ENCODE measurements at regions not wholly inside any gene's neighbourhood (a gene's known extent, or its start where the extent isn't known, plus 50 kb on each side); places are given as distances from the start of the nearest gene placed in this dataset.

- H3K4me1 ChIP-seq, result no peaks in the 10 kb centered on the region
- in situ Hi-C loops (cut with MboI; ENCODE audit: low sequenced_read_pairs), result no loop called here
- H3K4me3 ChIP-seq, result no peak overlapping the region
- H3K9me3 ChIP-seq, result no peaks in the 10 kb centered on the region
- no peaks in the 10 kb centered on the region for H3K27me3 ChIP-seq (ENCODE audit: low read depth)
- DNase-seq (ENCODE audit: low spot score in 2 of 2), result no peak
- H3K36me3 ChIP-seq (replicated peaks), result no peaks in the 10 kb centered on the region
Measured at GRCh38 chr18:39497821-39498220, 1932.2 kb upstream of the CELF4 start.

GRCh38 chr18:39496986-39497385 lies 1931.4 kb upstream of the CELF4 start:
- Histone ChIP-seq H3K27me3 (ENCODE audit: low read depth) (no peaks in the 10 kb centered on the region), H3K9me3 (no peaks in the 10 kb centered on the region), H3K36me3 (replicated peaks) (no peaks in the 10 kb centered on the region), H3K4me1 (no peaks in the 10 kb centered on the region), H3K4me3 (no peak overlapping the region)
- DNase-seq (ENCODE audit: low spot score in 2 of 2), result no peak
- in situ Hi-C loops (cut with MboI; ENCODE audit: low sequenced_read_pairs), result no loop called here

GRCh38 chr18:39494211-39494896 lies 1928.8 kb upstream of the CELF4 start:
- DNase-seq (ENCODE audit: low spot score in 2 of 2), result no peak
- Histone ChIP-seq H3K9me3 (no peaks in the 10 kb centered on the region), H3K4me1 (no peaks in the 10 kb centered on the region), H3K4me3 (no peak overlapping the region), H3K36me3 (replicated peaks) (no peaks in the 10 kb centered on the region), H3K27me3 (ENCODE audit: low read depth) (no peaks in the 10 kb centered on the region)
- in situ Hi-C loops (cut with MboI; ENCODE audit: low sequenced_read_pairs), result no loop called here

- no peaks in the 10 kb centered on the region for H3K36me3 ChIP-seq (replicated peaks)
- H3K4me3 ChIP-seq, result no peak overlapping the region
- H3K27me3 ChIP-seq (ENCODE audit: low read depth), result no peaks in the 10 kb centered on the region
- H3K9me3 ChIP-seq, result no peaks in the 10 kb centered on the region
- DNase-seq (ENCODE audit: low spot score in 2 of 2), result no peak
- in situ Hi-C loops (cut with MboI; ENCODE audit: low sequenced_read_pairs), result no loop called here
- no peaks in the 10 kb centered on the region for H3K4me1 ChIP-seq
Measured at GRCh38 chr18:39491408-39491807, 1925.8 kb upstream of the CELF4 start.

- Histone ChIP-seq H3K9me3 (no peaks in the 10 kb centered on the region), H3K4me3 (no peak overlapping the region), H3K27me3 (ENCODE audit: low read depth) (no peaks in the 10 kb centered on the region), H3K36me3 (replicated peaks) (no peaks in the 10 kb centered on the region), H3K4me1 (no peaks in the 10 kb centered on the region)
- in situ Hi-C loops (cut with MboI; ENCODE audit: low sequenced_read_pairs), result no loop called here
- DNase-seq (ENCODE audit: low spot score in 2 of 2), result no peak
Measured at GRCh38 chr18:39489431-39489830, 1923.8 kb upstream of the CELF4 start.

GRCh38 chr18:39487932-39488331 lies 1922.3 kb upstream of the CELF4 start:
- Histone ChIP-seq H3K27me3 (ENCODE audit: low read depth) (no peaks in the 10 kb centered on the region), H3K9me3 (no peaks in the 10 kb centered on the region), H3K36me3 (replicated peaks) (no peaks in the 10 kb centered on the region), H3K4me1 (no peaks in the 10 kb centered on the region), H3K4me3 (no peak overlapping the region)
- in situ Hi-C loops (cut with MboI; ENCODE audit: low sequenced_read_pairs), result no loop called here
- no peak for DNase-seq (ENCODE audit: low spot score in 2 of 2)

- Histone ChIP-seq H3K4me3 (no peak overlapping the region), H3K36me3 (replicated peaks) (no peaks in the 10 kb centered on the region), H3K9me3 (no peaks in the 10 kb centered on the region), H3K4me1 (no peaks in the 10 kb centered on the region), H3K27me3 (ENCODE audit: low read depth) (no peaks in the 10 kb centered on the region)
- in situ Hi-C loops (cut with MboI; ENCODE audit: low sequenced_read_pairs), result no loop called here
- no peak for DNase-seq (ENCODE audit: low spot score in 2 of 2)
Measured at GRCh38 chr18:39486268-39486667, 1920.7 kb upstream of the CELF4 start.

- H3K4me1 ChIP-seq, result no peaks in the 10 kb centered on the region
- in situ Hi-C loops (cut with MboI; ENCODE audit: low sequenced_read_pairs), result no loop called here
- H3K27me3 ChIP-seq (ENCODE audit: low read depth), result no peaks in the 10 kb centered on the region
- no peaks in the 10 kb centered on the region for H3K9me3 ChIP-seq
- DNase-seq (ENCODE audit: low spot score in 2 of 2), result no peak
- H3K4me3 ChIP-seq, result no peak overlapping the region
- no peaks in the 10 kb centered on the region for H3K36me3 ChIP-seq (replicated peaks)
Measured at GRCh38 chr18:39485696-39486095, 1920.1 kb upstream of the CELF4 start.

GRCh38 chr18:39481281-39481680 lies 1915.7 kb upstream of the CELF4 start:
- DNase-seq (ENCODE audit: low spot score in 2 of 2), result no peak
- in situ Hi-C loops (cut with MboI; ENCODE audit: low sequenced_read_pairs), result no loop called here
- no peak overlapping the region for H3K4me3 ChIP-seq
- H3K4me1 ChIP-seq, result no peaks in the 10 kb centered on the region
- H3K27me3 ChIP-seq (ENCODE audit: low read depth), result no peaks in the 10 kb centered on the region
- no peaks in the 10 kb centered on the region for H3K9me3 ChIP-seq
- H3K36me3 ChIP-seq (replicated peaks), result no peaks in the 10 kb centered on the region

GRCh38 chr18:39480494-39481195 lies 1915.0 kb upstream of the CELF4 start:
- in situ Hi-C loops (cut with MboI; ENCODE audit: low sequenced_read_pairs), result no loop called here
- Histone ChIP-seq H3K4me1 (no peaks in the 10 kb centered on the region), H3K36me3 (replicated peaks) (no peaks in the 10 kb centered on the region), H3K27me3 (ENCODE audit: low read depth) (no peaks in the 10 kb centered on the region), H3K9me3 (no peaks in the 10 kb centered on the region), H3K4me3 (no peak overlapping the region)
- no peak for DNase-seq (ENCODE audit: low spot score in 2 of 2)

GRCh38 chr18:39464006-39464405 lies 1898.4 kb upstream of the CELF4 start:
- Histone ChIP-seq H3K4me1 (no peaks in the 10 kb centered on the region), H3K9me3 (no peaks in the 10 kb centered on the region), H3K4me3 (no peak overlapping the region), H3K27me3 (ENCODE audit: low read depth) (no peaks in the 10 kb centered on the region), H3K36me3 (replicated peaks) (no peaks in the 10 kb centered on the region)
- DNase-seq (ENCODE audit: low spot score in 2 of 2), result no peak
- in situ Hi-C loops (cut with MboI; ENCODE audit: low sequenced_read_pairs), result no loop called here

- no peaks in the 10 kb centered on the region for H3K27me3 ChIP-seq (ENCODE audit: low read depth)
- H3K4me1 ChIP-seq, result no peaks in the 10 kb centered on the region
- no peaks in the 10 kb centered on the region for H3K36me3 ChIP-seq (replicated peaks)
- in situ Hi-C loops (cut with MboI; ENCODE audit: low sequenced_read_pairs), result no loop called here
- DNase-seq (ENCODE audit: low spot score in 2 of 2), result no peak
- no peak overlapping the region for H3K4me3 ChIP-seq
- H3K9me3 ChIP-seq, result no peaks in the 10 kb centered on the region
Measured at GRCh38 chr18:39462436-39462835, 1896.8 kb upstream of the CELF4 start.

GRCh38 chr18:39460136-39460535 lies 1894.5 kb upstream of the CELF4 start:
- Histone ChIP-seq H3K36me3 (replicated peaks) (no peaks in the 10 kb centered on the region), H3K9me3 (no peaks in the 10 kb centered on the region), H3K27me3 (ENCODE audit: low read depth) (no peaks in the 10 kb centered on the region), H3K4me1 (no peaks in the 10 kb centered on the region), H3K4me3 (no peak overlapping the region)
- no peak for DNase-seq (ENCODE audit: low spot score in 2 of 2)
- in situ Hi-C loops (cut with MboI; ENCODE audit: low sequenced_read_pairs), result no loop called here

GRCh38 chr18:39455285-39455684 lies 1889.7 kb upstream of the CELF4 start:
- H3K9me3 ChIP-seq, result no peaks in the 10 kb centered on the region
- in situ Hi-C loops (cut with MboI; ENCODE audit: low sequenced_read_pairs), result no loop called here
- no peaks in the 10 kb centered on the region for H3K27me3 ChIP-seq (ENCODE audit: low read depth)
- H3K4me3 ChIP-seq, result no peak overlapping the region
- no peak for DNase-seq (ENCODE audit: low spot score in 2 of 2)
- H3K36me3 ChIP-seq (replicated peaks), result no peaks in the 10 kb centered on the region
- H3K4me1 ChIP-seq, result peaks cover 4% of the 10 kb centered on the region; the same call in 1 of the 2 replicates
